Glutamatergic neuron (in vitro differentiated cells): ENCODE measurements at regions not wholly inside any gene's neighbourhood (a gene's known extent, or its start where the extent isn't known, plus 50 kb on each side); places are given as distances from the start of the nearest gene placed in this dataset.

Experiments
- DNase-seq: peaks from one replicate; pipeline ENCODE4 v3.0.0; 2022
- H3K27ac Mint-ChIP-seq: one replicate; pipeline ENCODE4 v1.8.0; 2020; ENCODE audit warnings: mild to moderate bottlenecking, mixed read lengths, inconsistent platforms; ENCODE audit not compliant: unreplicated experiment
- H3K27me3 Mint-ChIP-seq: one replicate; pipeline ENCODE4 v1.8.0; 2020; ENCODE audit warnings: mild to moderate bottlenecking, moderate library complexity, mixed read lengths, inconsistent platforms; ENCODE audit not compliant: unreplicated experiment
- H3K36me3 Mint-ChIP-seq: one replicate; pipeline ENCODE4 v1.8.0; 2020; ENCODE audit warnings: mild to moderate bottlenecking, mixed read lengths, inconsistent platforms; ENCODE audit not compliant: unreplicated experiment
- H3K4me1 Mint-ChIP-seq: one replicate; pipeline ENCODE4 v1.8.0; 2020; ENCODE audit warnings: mild to moderate bottlenecking, low read depth, mixed read lengths, inconsistent platforms; ENCODE audit not compliant: unreplicated experiment
- H3K4me3 Mint-ChIP-seq: one replicate; pipeline ENCODE4 v1.8.0; 2020; ENCODE audit warnings: mild to moderate bottlenecking, mixed read lengths, inconsistent platforms; ENCODE audit not compliant: unreplicated experiment
- H3K9me3 Mint-ChIP-seq: one replicate; pipeline ENCODE4 v1.8.0; 2020; ENCODE audit warnings: mild to moderate bottlenecking, moderate library complexity, mixed read lengths, inconsistent platforms; ENCODE audit not compliant: unreplicated experiment
- TF ChIP-seq, protein P1 (sequence below): fragments of 200-600 bp; sonication (generic); IDR thresholded peaks from one replicate; pipeline ENCODE4 v1.5.0; 2021; ENCODE audit not compliant: partially characterized antibody, unreplicated experiment

DNA sequence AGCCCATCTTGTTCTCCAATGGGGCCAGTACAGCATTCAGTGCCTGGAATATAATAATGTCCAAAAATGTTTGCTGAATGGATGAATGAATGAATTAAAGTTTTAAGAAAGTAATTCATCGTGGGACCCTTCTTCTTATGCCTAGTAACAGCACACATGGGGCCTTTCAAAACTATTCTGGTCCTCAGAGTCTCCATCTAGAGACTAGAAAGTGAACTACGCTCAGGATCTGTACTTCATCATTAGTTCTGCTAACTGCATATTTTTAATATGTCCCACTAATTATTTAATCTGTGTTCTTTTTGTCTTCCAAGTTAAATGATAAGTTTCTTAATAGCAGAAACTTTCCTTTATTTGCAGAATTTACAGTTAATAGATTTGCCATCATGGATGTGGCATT lies 172.5 kb downstream of the SMAD2 start:
- H3K4me1 Mint-ChIP-seq: no peaks in the 10 kb centered on the region

DNA sequence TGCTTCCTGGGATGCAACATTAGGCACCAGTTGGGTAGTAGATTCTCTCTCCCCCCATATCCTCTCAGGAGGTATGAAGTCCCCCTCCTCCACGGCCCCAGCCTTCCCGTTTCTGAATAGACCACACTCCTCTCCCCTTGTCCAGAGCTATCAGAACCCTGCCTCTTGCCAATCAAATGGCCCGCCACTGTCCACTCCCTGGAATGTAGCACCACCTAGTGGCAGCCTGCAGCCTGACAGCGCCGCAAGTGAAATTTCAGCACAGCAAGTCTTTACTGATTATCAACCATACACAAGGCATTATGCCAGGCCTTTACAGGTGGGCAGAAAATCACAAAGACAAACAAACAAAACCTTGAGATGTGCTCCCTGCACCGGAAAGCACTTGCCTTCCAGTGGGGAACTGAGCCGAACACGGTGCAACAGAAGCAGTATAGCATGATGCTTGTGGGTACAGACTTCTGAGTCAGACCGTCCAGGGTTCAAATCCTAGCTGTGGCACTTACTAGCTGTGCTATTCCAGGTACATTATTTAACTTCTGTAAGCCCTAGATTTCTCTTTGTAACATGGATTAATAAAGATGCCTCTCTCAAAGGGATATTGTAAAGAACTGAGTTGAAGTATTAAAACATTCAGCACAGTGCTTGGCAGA lies 174.0 kb downstream of the SMAD2 start:
- peaks cover 5% of the 10 kb centered on the region for H3K9me3 Mint-ChIP-seq
- H3K36me3 Mint-ChIP-seq: peaks cover 2% of the 10 kb centered on the region
- TF ChIP-seq, protein P1, sequence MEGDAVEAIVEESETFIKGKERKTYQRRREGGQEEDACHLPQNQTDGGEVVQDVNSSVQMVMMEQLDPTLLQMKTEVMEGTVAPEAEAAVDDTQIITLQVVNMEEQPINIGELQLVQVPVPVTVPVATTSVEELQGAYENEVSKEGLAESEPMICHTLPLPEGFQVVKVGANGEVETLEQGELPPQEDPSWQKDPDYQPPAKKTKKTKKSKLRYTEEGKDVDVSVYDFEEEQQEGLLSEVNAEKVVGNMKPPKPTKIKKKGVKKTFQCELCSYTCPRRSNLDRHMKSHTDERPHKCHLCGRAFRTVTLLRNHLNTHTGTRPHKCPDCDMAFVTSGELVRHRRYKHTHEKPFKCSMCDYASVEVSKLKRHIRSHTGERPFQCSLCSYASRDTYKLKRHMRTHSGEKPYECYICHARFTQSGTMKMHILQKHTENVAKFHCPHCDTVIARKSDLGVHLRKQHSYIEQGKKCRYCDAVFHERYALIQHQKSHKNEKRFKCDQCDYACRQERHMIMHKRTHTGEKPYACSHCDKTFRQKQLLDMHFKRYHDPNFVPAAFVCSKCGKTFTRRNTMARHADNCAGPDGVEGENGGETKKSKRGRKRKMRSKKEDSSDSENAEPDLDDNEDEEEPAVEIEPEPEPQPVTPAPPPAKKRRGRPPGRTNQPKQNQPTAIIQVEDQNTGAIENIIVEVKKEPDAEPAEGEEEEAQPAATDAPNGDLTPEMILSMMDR: peak; percentile 94
- H3K4me1 Mint-ChIP-seq: no peaks in the 10 kb centered on the region
- peak; percentile 88 for DNase-seq
- H3K27ac Mint-ChIP-seq: no peak overlapping the region
- H3K27me3 Mint-ChIP-seq: peaks cover 7% of the 10 kb centered on the region
- no peak overlapping the region for H3K4me3 Mint-ChIP-seq

More for the DNA sequence above, 172.5 kb downstream of the SMAD2 start:
- Mint-ChIP-seq H3K36me3 (peaks cover 5% of the 10 kb centered on the region), H3K9me3 (peaks cover 5% of the 10 kb centered on the region), H3K4me3 (no peak overlapping the region), H3K27ac (no peak overlapping the region), H3K27me3 (peaks cover 5% of the 10 kb centered on the region)
- no peak for DNase-seq
- TF ChIP-seq, protein P1: peak; percentile 47

GRCh38 chr18:47755102-47755456 lies 175.4 kb downstream of the SMAD2 start:
- H3K9me3 Mint-ChIP-seq: peaks cover 5% of the 10 kb centered on the region
- no peaks in the 10 kb centered on the region for H3K4me1 Mint-ChIP-seq
- peaks cover 10% of the 10 kb centered on the region for H3K27me3 Mint-ChIP-seq
- DNase-seq: no peak
- H3K36me3 Mint-ChIP-seq: no peaks in the 10 kb centered on the region
- H3K4me3 Mint-ChIP-seq: no peak overlapping the region
- no peak overlapping the region for H3K27ac Mint-ChIP-seq
- TF ChIP-seq, protein P1: no peak

DNA sequence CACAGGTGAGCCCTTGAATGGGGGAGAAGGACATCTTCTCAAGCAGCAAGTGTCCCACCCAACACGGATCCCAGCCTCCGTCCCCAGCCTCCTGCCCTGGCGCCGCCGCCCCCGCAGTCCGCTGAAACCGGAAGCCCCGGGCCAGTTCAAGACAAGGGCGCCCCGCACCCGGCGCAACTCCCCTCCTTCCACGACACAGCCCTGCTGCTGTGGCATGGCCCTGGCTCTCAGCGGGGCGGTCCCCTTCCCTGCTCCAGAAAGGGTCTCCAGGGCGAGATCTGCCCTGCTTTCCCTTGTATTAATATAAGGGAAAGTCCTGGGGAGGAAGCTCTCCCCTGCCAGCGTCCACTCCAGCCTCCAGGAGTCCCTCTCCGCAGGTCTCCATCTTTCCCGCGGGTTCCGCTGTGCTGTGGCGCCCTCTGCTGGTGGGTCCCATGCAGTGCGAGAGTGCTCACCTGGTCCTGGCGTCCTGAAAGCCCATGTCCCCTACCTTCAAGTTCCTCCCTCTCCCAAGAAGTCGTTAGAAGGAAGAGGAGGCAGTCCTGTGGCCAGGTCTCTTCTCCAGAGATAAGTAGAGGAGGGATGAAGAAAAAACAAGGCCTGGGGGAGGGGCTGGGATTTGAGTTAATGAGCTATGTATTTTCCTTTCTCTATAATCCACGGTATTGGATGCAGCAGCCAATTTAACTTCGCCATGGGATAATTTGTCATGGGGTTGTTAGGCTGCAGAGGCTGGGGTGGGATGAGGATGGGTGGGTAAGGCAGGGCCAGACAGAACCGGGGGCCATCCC lies 176.0 kb downstream of the SMAD2 start:
- peak overlapping the region; percentile 68 for H3K4me3 Mint-ChIP-seq
- peak; percentile 90 for DNase-seq
- TF ChIP-seq, protein P1: peak; percentile 99
- H3K27me3 Mint-ChIP-seq: peaks cover 10% of the 10 kb centered on the region
- no peaks in the 10 kb centered on the region for H3K36me3 Mint-ChIP-seq
- peaks cover 4% of the 10 kb centered on the region for H3K9me3 Mint-ChIP-seq
- no peaks in the 10 kb centered on the region for H3K4me1 Mint-ChIP-seq
- H3K27ac Mint-ChIP-seq: no peak overlapping the region
